ENCODE measurements at regions not wholly inside any gene's neighbourhood (a gene's known extent, or its start where the extent isn't known, plus 50 kb on each side); places are given as distances from the start of the nearest gene placed in this dataset.

GRCh38 chr2:181812106-181812743 lies 79.3 kb upstream of the ITPRID2 start:
- TSS peak; percentile 64 for BruUV-seq (replicated peaks)
- Histone ChIP-seq H3K4me1 (ENCODE audit: control insufficient read depth, extremely low read depth, insufficient read depth, low read length) (peaks cover 57% of the 10 kb centered on the region), H3K27ac (ENCODE audit: insufficient read depth, low read depth, low read length) (peak overlapping the region; percentile 93), H3K27me3 (ENCODE audit: control insufficient read depth in 2 of 2, insufficient read depth in 2 of 2, low read length in 2 of 2) (no peaks in the 10 kb centered on the region), H3K9me3 (replicated peaks; ENCODE audit: control insufficient read depth, insufficient read depth, low read length) (no peaks in the 10 kb centered on the region), H2AFZ (ENCODE audit: low read depth, low read length) (no peak overlapping the region), H3K79me2 (ENCODE audit: control insufficient read depth, insufficient read depth, low read length) (no peaks in the 10 kb centered on the region), H3K36me3 (ENCODE audit: control insufficient read depth in 2 of 2, extremely low read depth in 1 of 2, insufficient read depth in 2 of 2, low read length in 2 of 2) (no peaks in the 10 kb centered on the region), H4K20me1 (replicated peaks; ENCODE audit: control insufficient read depth, extremely low read depth, insufficient read depth, low read length) (no peaks in the 10 kb centered on the region), H3K9me1 (replicated peaks; ENCODE audit: control insufficient read depth, extremely low read depth, insufficient read depth, low read length) (no peaks in the 10 kb centered on the region), H3K4me2 (ENCODE audit: insufficient read depth, low read length) (peak overlapping the region; percentile 86), H3K9ac (replicated peaks; ENCODE audit: extremely low read depth, insufficient read depth, low read length) (peak overlapping the region; percentile 76), H3K4me3 (replicated peaks in 1 of 3; ENCODE audit: insufficient read depth in 1 of 3, low read depth in 1 of 3, low read length in 3 of 3) (no peak overlapping the region)
- dilution Hi-C loops (cut with MboI; ENCODE audit: extremely low pct_ligation_motif_present, low sequenced_read_pairs): no loop called here
- TF ChIP-seq POLR2AphosphoS5 (IDR thresholded peaks at IDR 0.05; ENCODE audit: insufficient read depth, low read depth, low read length) (no peak), EZH2 (IDR thresholded peaks at IDR 0.05; ENCODE audit: borderline replicate concordance, low read depth, low read length, severe bottlenecking) (no peak), POLR2A (IDR thresholded peaks at IDR 0.05; ENCODE audit: low read depth, low read length) (no peak), MYC (IDR thresholded peaks at IDR 0.05; ENCODE audit: low read depth, low read length) (no peak), GATA2 (IDR thresholded peaks at IDR 0.05; ENCODE audit: insufficient read depth, insufficient read length, low read depth, low read length) (peak; percentile 30), JUN (IDR thresholded peaks at IDR 0.05; ENCODE audit: borderline replicate concordance, insufficient read depth, insufficient read length, low read depth) (peak; percentile 45), FOS (IDR thresholded peaks at IDR 0.05; ENCODE audit: borderline replicate concordance, insufficient read depth, low read length) (peak; percentile 28), CTCF (IDR thresholded peaks at IDR 0.05; ENCODE audit: extremely low read depth in 1 of 2, insufficient read depth in 1 of 2, low read depth in 1 of 2, low read length in 2 of 2) (no peak)
- TF ChIP-seq, protein P1, sequence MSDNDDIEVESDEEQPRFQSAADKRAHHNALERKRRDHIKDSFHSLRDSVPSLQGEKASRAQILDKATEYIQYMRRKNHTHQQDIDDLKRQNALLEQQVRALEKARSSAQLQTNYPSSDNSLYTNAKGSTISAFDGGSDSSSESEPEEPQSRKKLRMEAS (IDR thresholded peaks at IDR 0.05; ENCODE audit: insufficient read depth, insufficient read length): no peak
- ChIA-PET CTCF (interaction anchor here (0.8 to 3.7 kb wide), 12 partner anchors 14 to 266 kb away, joined by 3 to 15 read pairs (median 6); no protein-coding TSS in a partner anchor), POLR2A (interaction anchor here (0.7 to 0.9 kb wide), 3 partner anchors 79 to 452 kb away, joined by 4 to 7 read pairs (median 7); partner anchors contain the start of gene ITPRID2)
- DNase-seq (ENCODE audit: low read depth, low spot score) (peak; percentile 75), FAIRE-seq (peak; percentile 67)
- intact Hi-C loops (cut with micrococcal nuclease): loop anchor here (2.0 to 5.0 kb wide), 2 partner anchors 43 to 905 kb away; partner anchors contain the start of gene DNAJC10

All from endothelial cell of umbilical vein (primary cell).